ENCODE measurements at regions not wholly inside any gene's neighbourhood (a gene's known extent, or its start where the extent isn't known, plus 50 kb on each side); places are given as distances from the start of the nearest gene placed in this dataset.
"Not testable (repeated sequence)": the region's sequence is repeated elsewhere in the genome, so short reads cannot be mapped to it uniquely, and the experiment has no call there.

- H3K4me1 ChIP-seq (ENCODE audit: control insufficient read depth, insufficient read depth, low read length), result no peaks in the 10 kb centered on the region
- H3K27me3 ChIP-seq (ENCODE audit: control insufficient read depth, insufficient read depth, low read length), result no peaks in the 10 kb centered on the region
- H3K36me3 ChIP-seq (ENCODE audit: control insufficient read depth, insufficient read depth, low read length), result no peaks in the 10 kb centered on the region
- H3K9ac ChIP-seq (ENCODE audit: low read depth, low read length), result no peak overlapping the region
- H3K4me3 ChIP-seq (ENCODE audit: low read depth, low read length), result no peak overlapping the region
- H3K9me3 ChIP-seq (ENCODE audit: control insufficient read depth, insufficient read depth, low read length), result peaks cover 22% of the 10 kb centered on the region
- no peak overlapping the region for H3K27ac ChIP-seq (ENCODE audit: low read depth, low read length)
Observed at GRCh38 chr2:142307616-142308115, 176.8 kb upstream of the LRP1B start.

- no peaks in the 10 kb centered on the region for H3K4me1 ChIP-seq (ENCODE audit: control insufficient read depth, insufficient read depth, low read length)
- H3K9me3 ChIP-seq (ENCODE audit: control insufficient read depth, insufficient read depth, low read length), result peaks cover 18% of the 10 kb centered on the region
- H3K9ac ChIP-seq (ENCODE audit: low read depth, low read length), result no peak overlapping the region
- no peaks in the 10 kb centered on the region for H3K27me3 ChIP-seq (ENCODE audit: control insufficient read depth, insufficient read depth, low read length)
- no peak overlapping the region for H3K27ac ChIP-seq (ENCODE audit: low read depth, low read length)
- H3K36me3 ChIP-seq (ENCODE audit: control insufficient read depth, insufficient read depth, low read length), result no peaks in the 10 kb centered on the region
- no peak overlapping the region for H3K4me3 ChIP-seq (ENCODE audit: low read depth, low read length)
Observed at GRCh38 chr2:142307086-142307485, 176.3 kb upstream of the LRP1B start.

GRCh38 chr2:142306131-142306530, 175.3 kb upstream of the LRP1B start:
- Histone ChIP-seq H3K27ac (ENCODE audit: low read depth, low read length) (no peak overlapping the region), H3K4me3 (ENCODE audit: low read depth, low read length) (no peak overlapping the region), H3K27me3 (ENCODE audit: control insufficient read depth, insufficient read depth, low read length) (no peaks in the 10 kb centered on the region), H3K9me3 (ENCODE audit: control insufficient read depth, insufficient read depth, low read length) (peaks cover 18% of the 10 kb centered on the region), H3K36me3 (ENCODE audit: control insufficient read depth, insufficient read depth, low read length) (no peaks in the 10 kb centered on the region), H3K9ac (ENCODE audit: low read depth, low read length) (no peak overlapping the region), H3K4me1 (ENCODE audit: control insufficient read depth, insufficient read depth, low read length) (no peaks in the 10 kb centered on the region)

GRCh38 chr2:142300517-142300916, 169.7 kb upstream of the LRP1B start:
- Histone ChIP-seq H3K9ac (ENCODE audit: low read depth, low read length) (no peak overlapping the region), H3K36me3 (ENCODE audit: control insufficient read depth, insufficient read depth, low read length) (no peaks in the 10 kb centered on the region), H3K4me3 (ENCODE audit: low read depth, low read length) (no peak overlapping the region), H3K27me3 (ENCODE audit: control insufficient read depth, insufficient read depth, low read length) (no peaks in the 10 kb centered on the region), H3K4me1 (ENCODE audit: control insufficient read depth, insufficient read depth, low read length) (no peaks in the 10 kb centered on the region), H3K9me3 (ENCODE audit: control insufficient read depth, insufficient read depth, low read length) (no peaks in the 10 kb centered on the region), H3K27ac (ENCODE audit: low read depth, low read length) (no peak overlapping the region)

GRCh38 chr2:142299021-142299420, 168.2 kb upstream of the LRP1B start:
- Histone ChIP-seq H3K4me3 (ENCODE audit: low read depth, low read length) (no peak overlapping the region), H3K9me3 (ENCODE audit: control insufficient read depth, insufficient read depth, low read length) (no peaks in the 10 kb centered on the region), H3K36me3 (ENCODE audit: control insufficient read depth, insufficient read depth, low read length) (no peaks in the 10 kb centered on the region), H3K4me1 (ENCODE audit: control insufficient read depth, insufficient read depth, low read length) (no peaks in the 10 kb centered on the region), H3K9ac (ENCODE audit: low read depth, low read length) (no peak overlapping the region), H3K27ac (ENCODE audit: low read depth, low read length) (no peak overlapping the region), H3K27me3 (ENCODE audit: control insufficient read depth, insufficient read depth, low read length) (no peaks in the 10 kb centered on the region)

- H3K9me3 ChIP-seq (ENCODE audit: control insufficient read depth, insufficient read depth, low read length), result no peaks in the 10 kb centered on the region
- H3K9ac ChIP-seq (ENCODE audit: low read depth, low read length), result no peak overlapping the region
- H3K36me3 ChIP-seq (ENCODE audit: control insufficient read depth, insufficient read depth, low read length), result no peaks in the 10 kb centered on the region
- H3K4me1 ChIP-seq (ENCODE audit: control insufficient read depth, insufficient read depth, low read length), result no peaks in the 10 kb centered on the region
- H3K27ac ChIP-seq (ENCODE audit: low read depth, low read length), result no peak overlapping the region
- H3K4me3 ChIP-seq (ENCODE audit: low read depth, low read length), result no peak overlapping the region
- no peaks in the 10 kb centered on the region for H3K27me3 ChIP-seq (ENCODE audit: control insufficient read depth, insufficient read depth, low read length)
Observed at GRCh38 chr2:142294225-142294624, 163.4 kb upstream of the LRP1B start.

- H3K4me3 ChIP-seq (ENCODE audit: low read depth, low read length), result no peak overlapping the region
- no peak overlapping the region for H3K9ac ChIP-seq (ENCODE audit: low read depth, low read length)
- no peaks in the 10 kb centered on the region for H3K4me1 ChIP-seq (ENCODE audit: control insufficient read depth, insufficient read depth, low read length)
- H3K27me3 ChIP-seq (ENCODE audit: control insufficient read depth, insufficient read depth, low read length), result no peaks in the 10 kb centered on the region
- H3K27ac ChIP-seq (ENCODE audit: low read depth, low read length), result no peak overlapping the region
- H3K9me3 ChIP-seq (ENCODE audit: control insufficient read depth, insufficient read depth, low read length), result no peaks in the 10 kb centered on the region
- no peaks in the 10 kb centered on the region for H3K36me3 ChIP-seq (ENCODE audit: control insufficient read depth, insufficient read depth, low read length)
Observed at GRCh38 chr2:142291969-142292368, 161.2 kb upstream of the LRP1B start.

GRCh38 chr2:142290931-142291330, 160.1 kb upstream of the LRP1B start:
- Histone ChIP-seq H3K4me1 (ENCODE audit: control insufficient read depth, insufficient read depth, low read length) (0 out of 2 replicates have a peak, but pooled peaks cover 3% of the 10 kb centered on the region), H3K9me3 (ENCODE audit: control insufficient read depth, insufficient read depth, low read length) (no peaks in the 10 kb centered on the region), H3K27ac (ENCODE audit: low read depth, low read length) (no peak overlapping the region), H3K36me3 (ENCODE audit: control insufficient read depth, insufficient read depth, low read length) (no peaks in the 10 kb centered on the region), H3K9ac (ENCODE audit: low read depth, low read length) (no peak overlapping the region), H3K4me3 (ENCODE audit: low read depth, low read length) (no peak overlapping the region), H3K27me3 (ENCODE audit: control insufficient read depth, insufficient read depth, low read length) (no peaks in the 10 kb centered on the region)

GRCh38 chr2:142286618-142287017, 155.8 kb upstream of the LRP1B start:
- Histone ChIP-seq H3K4me3 (ENCODE audit: low read depth, low read length) (no peak overlapping the region), H3K36me3 (ENCODE audit: control insufficient read depth, insufficient read depth, low read length) (no peaks in the 10 kb centered on the region), H3K9me3 (ENCODE audit: control insufficient read depth, insufficient read depth, low read length) (no peaks in the 10 kb centered on the region), H3K9ac (ENCODE audit: low read depth, low read length) (no peak overlapping the region), H3K27me3 (ENCODE audit: control insufficient read depth, insufficient read depth, low read length) (no peaks in the 10 kb centered on the region), H3K27ac (ENCODE audit: low read depth, low read length) (no peak overlapping the region), H3K4me1 (ENCODE audit: control insufficient read depth, insufficient read depth, low read length) (0 out of 2 replicates have a peak, but pooled peaks cover 3% of the 10 kb centered on the region)

- Histone ChIP-seq H3K27ac (ENCODE audit: low read depth, low read length) (no peak overlapping the region), H3K4me3 (ENCODE audit: low read depth, low read length) (no peak overlapping the region), H3K27me3 (ENCODE audit: control insufficient read depth, insufficient read depth, low read length) (no peaks in the 10 kb centered on the region), H3K9me3 (ENCODE audit: control insufficient read depth, insufficient read depth, low read length) (no peaks in the 10 kb centered on the region), H3K4me1 (ENCODE audit: control insufficient read depth, insufficient read depth, low read length) (0 out of 2 replicates have a peak, but pooled peaks cover 3% of the 10 kb centered on the region), H3K9ac (ENCODE audit: low read depth, low read length) (no peak overlapping the region), H3K36me3 (ENCODE audit: control insufficient read depth, insufficient read depth, low read length) (no peaks in the 10 kb centered on the region)
Observed at GRCh38 chr2:142285480-142285879, 154.7 kb upstream of the LRP1B start.

GRCh38 chr2:142284336-142284735, 153.5 kb upstream of the LRP1B start:
- H3K9ac ChIP-seq (ENCODE audit: low read depth, low read length); H3K9me3 ChIP-seq (ENCODE audit: control insufficient read depth, insufficient read depth, low read length); H3K27me3 ChIP-seq (ENCODE audit: control insufficient read depth, insufficient read depth, low read length); H3K4me3 ChIP-seq (ENCODE audit: low read depth, low read length); H3K36me3 ChIP-seq (ENCODE audit: control insufficient read depth, insufficient read depth, low read length); H3K4me1 ChIP-seq (ENCODE audit: control insufficient read depth, insufficient read depth, low read length); H3K27ac ChIP-seq (ENCODE audit: low read depth, low read length): not testable (repeated sequence)

GRCh38 chr2:142280831-142281230, 150.0 kb upstream of the LRP1B start:
- no peaks in the 10 kb centered on the region for H3K27me3 ChIP-seq (ENCODE audit: control insufficient read depth, insufficient read depth, low read length)
- H3K27ac ChIP-seq (ENCODE audit: low read depth, low read length), result no peak overlapping the region
- H3K4me1 ChIP-seq (ENCODE audit: control insufficient read depth, insufficient read depth, low read length), result no peaks in the 10 kb centered on the region
- no peaks in the 10 kb centered on the region for H3K36me3 ChIP-seq (ENCODE audit: control insufficient read depth, insufficient read depth, low read length)
- H3K9me3 ChIP-seq (ENCODE audit: control insufficient read depth, insufficient read depth, low read length), result no peaks in the 10 kb centered on the region
- no peak overlapping the region for H3K9ac ChIP-seq (ENCODE audit: low read depth, low read length)
- no peak overlapping the region for H3K4me3 ChIP-seq (ENCODE audit: low read depth, low read length)

Measured in HUES48 (cell line).